SU-DHL-6 (cell line): ENCODE measurements at regions not wholly inside any gene's neighbourhood (a gene's known extent, or its start where the extent isn't known, plus 50 kb on each side); places are given as distances from the start of the nearest gene placed in this dataset.

ENCODE experiments used
- CTCF ChIP-seq: fragments of 200-600 bp; sonication (generic); IDR thresholded peaks from one replicate; pipeline ENCODE4 v1.5.1; 2017; ENCODE audit warnings: antibody characterized with exemption, mild to moderate bottlenecking, low read length, moderate library complexity; ENCODE audit not compliant: insufficient read depth, poor library complexity, severe bottlenecking
- EZH2phosphoT487 ChIP-seq: fragments of 200-600 bp; sonication (generic), shearing (Covaris generic); conservative IDR thresholded peaks from 2 replicates; pipeline ENCODE4 v1.6.1; 2018; ENCODE audit warnings: mild to moderate bottlenecking, antibody characterized with exemption, low read length, moderate library complexity, mixed read lengths

GRCh38 chr9:118457171-118458000, 753.2 kb downstream of the TLR4 start:
- no peak for TF ChIP-seq CTCF
- no peak for TF ChIP-seq EZH2phosphoT487
